HepG2 (cell line): ENCODE measurements at regions not wholly inside any gene's neighbourhood (a gene's known extent, or its start where the extent isn't known, plus 50 kb on each side); places are given as distances from the start of the nearest gene placed in this dataset.

Experiments
- ARID4A ChIP-seq: sonication (generic); formaldehyde crosslinking; IDR thresholded peaks from 2 replicates; pipeline ENCODE4 v1.5.0; 2020; ENCODE audit warnings: mild to moderate bottlenecking, missing genetic modification reagents, borderline replicate concordance
- CREBL2 ChIP-seq: sonication (generic); formaldehyde crosslinking; IDR thresholded peaks from 2 replicates; pipeline ENCODE4 v1.8.1; 2023; ENCODE audit warnings: missing genetic modification reagents, mild to moderate bottlenecking, borderline replicate concordance
- EEA1 ChIP-seq: sonication (generic); formaldehyde crosslinking; IDR thresholded peaks from 2 replicates; pipeline ENCODE4 v1.5.1; 2020; ENCODE audit warnings: mild to moderate bottlenecking, missing genetic modification reagents, borderline replicate concordance
- EP300 ChIP-seq, 3 experiments: sonication (generic) in 1 of 3; formaldehyde crosslinking in 1 of 3; IDR thresholded peaks; 2 replicates each; pipeline versions ENCODE4 v1.5.1 to v1.6.1; 2011 to 2020; ENCODE audit warnings: low read depth in 2 of 3, low read length in 2 of 3, borderline replicate concordance in 1 of 3, improper control_type of control experiment in 1 of 3, mild to moderate bottlenecking in 1 of 3, missing genetic modification reagents in 1 of 3, moderate library complexity in 1 of 3
- FOSL2 ChIP-seq: sonication (generic); formaldehyde crosslinking; IDR thresholded peaks from 2 replicates; pipeline ENCODE4 v1.4.0; 2020; ENCODE audit warnings: missing genetic modification reagents
- GABPB1 ChIP-seq: IDR thresholded peaks from 2 replicates; pipeline ENCODE4 v1.6.1; 2016; ENCODE audit warnings: mild to moderate bottlenecking, missing genetic modification reagents, moderate library complexity, missing compliant biosample characterization
- HHEX ChIP-seq: IDR thresholded peaks from 2 replicates; pipeline ENCODE4 v1.6.1; 2016; ENCODE audit warnings: control low read depth
- HIVEP1 ChIP-seq: sonication (generic); formaldehyde crosslinking; IDR thresholded peaks from 2 replicates; pipeline ENCODE4 v1.4.0; 2020; ENCODE audit warnings: mild to moderate bottlenecking, missing genetic modification reagents
- HMG20B ChIP-seq: conservative IDR thresholded peaks from 2 replicates; pipeline ENCODE4 v1.6.1; 2016; ENCODE audit warnings: missing genetic modification reagents, missing compliant biosample characterization
- KAT8 ChIP-seq: IDR thresholded peaks from 2 replicates; pipeline ENCODE4 v1.6.1; 2016; ENCODE audit warnings: missing genetic modification reagents, missing compliant biosample characterization
- KLF16 ChIP-seq, 2 experiments: sonication (generic) in 1 of 2; formaldehyde crosslinking in 1 of 2; IDR thresholded peaks; 2 replicates each; pipeline versions ENCODE4 v1.6.1 to v1.8.0; 2016 to 2023; ENCODE audit warnings: missing genetic modification reagents in 2 of 2, missing compliant biosample characterization in 1 of 2
- MED13 ChIP-seq: sonication (generic); formaldehyde crosslinking; IDR thresholded peaks from 2 replicates; pipeline ENCODE4 v1.5.0; 2020; ENCODE audit warnings: missing genetic modification reagents
- MEIS1 ChIP-seq: sonication (generic); formaldehyde crosslinking; IDR thresholded peaks from 2 replicates; pipeline ENCODE4 v1.9.0; 2021; ENCODE audit warnings: mild to moderate bottlenecking, missing genetic modification reagents, moderate library complexity, borderline replicate concordance
- POGK ChIP-seq: sonication (generic); formaldehyde crosslinking; conservative IDR thresholded peaks from 2 replicates; pipeline ENCODE4 v1.8.0; 2022; ENCODE audit warnings: mild to moderate bottlenecking, moderate library complexity, missing genetic modification reagents
- RAD21 ChIP-seq: fragments of 450-650 bp; formaldehyde crosslinking; IDR thresholded peaks from 2 replicates; pipeline ENCODE4 v1.5.0; 2020; ENCODE audit warnings: mild to moderate bottlenecking
- SNAPC5 ChIP-seq: sonication (generic); formaldehyde crosslinking; IDR thresholded peaks from 2 replicates; pipeline ENCODE4 v1.8.1; 2023; ENCODE audit warnings: mild to moderate bottlenecking, missing genetic modification reagents, borderline replicate concordance
- ZMYM2 ChIP-seq: sonication (generic); formaldehyde crosslinking; IDR thresholded peaks from 2 replicates; pipeline ENCODE4 v1.8.0; 2022; ENCODE audit warnings: mild to moderate bottlenecking, missing genetic modification reagents
- ZNF580 ChIP-seq: IDR thresholded peaks from 2 replicates; pipeline ENCODE4 v1.6.1; 2016; ENCODE audit warnings: low read depth, borderline replicate concordance
- ZNF784 ChIP-seq: sonication (generic); formaldehyde crosslinking; IDR thresholded peaks from 2 replicates; pipeline ENCODE4 v1.5.1; 2020; ENCODE audit warnings: missing genetic modification reagents, mild to moderate bottlenecking, borderline replicate concordance
- ZSCAN25 ChIP-seq: sonication (generic); formaldehyde crosslinking; IDR thresholded peaks from 2 replicates; pipeline ENCODE4 v1.8.0; 2022; ENCODE audit warnings: mild to moderate bottlenecking, missing genetic modification reagents
- ZSCAN30 ChIP-seq: sonication (generic); formaldehyde crosslinking; IDR thresholded peaks from 2 replicates; pipeline ENCODE4 v1.5.0; 2020; ENCODE audit warnings: mild to moderate bottlenecking, missing genetic modification reagents

GRCh38 chr6:41449399-41450245 lies 96.6 kb upstream of the FOXP4 start (continued):
- TF ChIP-seq ARID4A (CRISPR knock-in tag) (no peak), HMG20B (CRISPR knock-in tag) (no peak), KAT8 (CRISPR knock-in tag) (no peak), HHEX (CRISPR knock-in tag) (peak; percentile 27; the same call in 1 of the 2 replicates), FOSL2 (peak; percentile 49), RAD21 (CRISPR knock-in tag) (no peak), CREBL2 (CRISPR knock-in tag) (no peak), EEA1 (CRISPR knock-in tag) (no peak), KLF16 (CRISPR knock-in tag; IDR thresholded peaks at IDR 0.05) (no peak), EP300 (IDR thresholded peaks at IDR 0.05; ENCODE audit: low read depth in 2 of 2, low read length in 2 of 2) (peak in 1 of 2 experiments; percentile 76; a peak in 2 of 4 replicates), EP300 (CRISPR knock-in tag; IDR thresholded peaks at IDR 0.05; ENCODE audit: borderline replicate concordance) (peak; percentile 47; the same call in 1 of the 2 replicates), ZSCAN25 (CRISPR knock-in tag) (peak; percentile 51; the same call in 1 of the 2 replicates), ZNF784 (CRISPR knock-in tag) (0 out of 2 replicates have a peak, but pooled peaks have one; percentile 65), SNAPC5 (no peak), MEIS1 (CRISPR knock-in tag) (0 out of 2 replicates have a peak, but pooled peaks have one; percentile 41), HIVEP1 (CRISPR knock-in tag) (no peak), MED13 (CRISPR knock-in tag) (no peak), GABPB1 (CRISPR knock-in tag) (0 out of 2 replicates have a peak, but pooled peaks have one; percentile 20), ZNF580 (CRISPR knock-in tag) (no peak), POGK (CRISPR knock-in tag) (0 out of 2 replicates have a peak, but pooled peaks have one; percentile 41), ZMYM2 (CRISPR knock-in tag) (no peak), ZSCAN30 (CRISPR knock-in tag) (no peak)
